ENCODE measurements at regions not wholly inside any gene's neighbourhood (a gene's known extent, or its start where the extent isn't known, plus 50 kb on each side); places are given as distances from the start of the nearest gene placed in this dataset.
"Not testable (repeated sequence)": the region's sequence is repeated elsewhere in the genome, so short reads cannot be mapped to it uniquely, and the experiment has no call there.

DNA sequence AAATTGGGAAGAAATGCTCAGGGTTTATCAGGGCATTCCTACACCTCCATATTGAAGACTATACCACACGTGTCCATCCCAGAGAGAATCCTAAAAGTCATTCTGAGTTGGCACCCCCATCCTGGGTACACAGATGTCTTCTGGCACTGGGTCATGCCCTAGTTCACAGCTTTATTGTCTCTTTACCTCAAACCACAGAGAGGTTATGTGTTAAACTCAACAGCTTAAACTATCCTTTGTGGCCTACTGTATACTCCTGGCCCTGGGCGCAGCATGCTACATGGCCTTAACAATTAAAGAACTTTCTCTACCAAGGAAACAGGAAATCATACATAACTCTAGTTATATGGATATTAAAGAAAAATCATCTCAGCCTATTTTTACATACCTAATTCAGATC is 115.6 kb upstream of the SEM1 start:
- TF ChIP-seq, protein P1, sequence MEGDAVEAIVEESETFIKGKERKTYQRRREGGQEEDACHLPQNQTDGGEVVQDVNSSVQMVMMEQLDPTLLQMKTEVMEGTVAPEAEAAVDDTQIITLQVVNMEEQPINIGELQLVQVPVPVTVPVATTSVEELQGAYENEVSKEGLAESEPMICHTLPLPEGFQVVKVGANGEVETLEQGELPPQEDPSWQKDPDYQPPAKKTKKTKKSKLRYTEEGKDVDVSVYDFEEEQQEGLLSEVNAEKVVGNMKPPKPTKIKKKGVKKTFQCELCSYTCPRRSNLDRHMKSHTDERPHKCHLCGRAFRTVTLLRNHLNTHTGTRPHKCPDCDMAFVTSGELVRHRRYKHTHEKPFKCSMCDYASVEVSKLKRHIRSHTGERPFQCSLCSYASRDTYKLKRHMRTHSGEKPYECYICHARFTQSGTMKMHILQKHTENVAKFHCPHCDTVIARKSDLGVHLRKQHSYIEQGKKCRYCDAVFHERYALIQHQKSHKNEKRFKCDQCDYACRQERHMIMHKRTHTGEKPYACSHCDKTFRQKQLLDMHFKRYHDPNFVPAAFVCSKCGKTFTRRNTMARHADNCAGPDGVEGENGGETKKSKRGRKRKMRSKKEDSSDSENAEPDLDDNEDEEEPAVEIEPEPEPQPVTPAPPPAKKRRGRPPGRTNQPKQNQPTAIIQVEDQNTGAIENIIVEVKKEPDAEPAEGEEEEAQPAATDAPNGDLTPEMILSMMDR (IDR thresholded peaks at IDR 0.05) = no peak
- Histone ChIP-seq H3K4me1 (no peaks in the 10 kb centered on the region), H3K4me3 (no peak overlapping the region), H3K36me3 (no peaks in the 10 kb centered on the region), H3K9me3 (no peaks in the 10 kb centered on the region), H3K27ac (no peak overlapping the region), H3K27me3 (no peaks in the 10 kb centered on the region)
- DNase-seq = no peak
- intact Hi-C loops (cut with DNase I; ENCODE audit: low total_unique reads) = no loop called here

DNA sequence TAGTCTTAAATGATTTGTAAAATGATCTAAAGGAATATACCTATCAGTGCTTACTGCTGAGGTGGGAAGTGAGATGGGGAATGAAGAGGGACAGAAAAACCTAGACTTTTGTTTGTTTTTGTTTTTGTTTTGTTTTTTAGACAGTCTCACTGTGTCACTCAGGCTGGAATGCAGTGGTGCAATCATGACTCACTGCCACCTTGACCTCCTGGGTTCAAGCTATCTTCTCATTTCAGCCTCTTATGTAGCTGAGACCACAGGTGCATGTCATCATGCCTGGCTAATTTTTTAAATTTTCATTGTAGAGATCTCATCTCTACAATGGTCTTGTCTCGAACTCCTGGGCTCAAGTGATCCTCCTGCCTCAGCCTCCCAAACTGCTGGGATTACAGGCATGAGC is 116.4 kb upstream of the SEM1 start:
- DNase-seq = no peak
- no peaks in the 10 kb centered on the region for H3K9me3 ChIP-seq
- intact Hi-C loops (cut with DNase I; ENCODE audit: low total_unique reads) = no loop called here
- H3K4me1 ChIP-seq = no peaks in the 10 kb centered on the region
- no peak overlapping the region for H3K4me3 ChIP-seq
- no peaks in the 10 kb centered on the region for H3K36me3 ChIP-seq
- no peak overlapping the region for H3K27ac ChIP-seq
- H3K27me3 ChIP-seq = no peaks in the 10 kb centered on the region
- no peak for TF ChIP-seq POLR2A (IDR thresholded peaks at IDR 0.05)
- TF ChIP-seq, protein P1 (IDR thresholded peaks at IDR 0.05) = no peak

DNA sequence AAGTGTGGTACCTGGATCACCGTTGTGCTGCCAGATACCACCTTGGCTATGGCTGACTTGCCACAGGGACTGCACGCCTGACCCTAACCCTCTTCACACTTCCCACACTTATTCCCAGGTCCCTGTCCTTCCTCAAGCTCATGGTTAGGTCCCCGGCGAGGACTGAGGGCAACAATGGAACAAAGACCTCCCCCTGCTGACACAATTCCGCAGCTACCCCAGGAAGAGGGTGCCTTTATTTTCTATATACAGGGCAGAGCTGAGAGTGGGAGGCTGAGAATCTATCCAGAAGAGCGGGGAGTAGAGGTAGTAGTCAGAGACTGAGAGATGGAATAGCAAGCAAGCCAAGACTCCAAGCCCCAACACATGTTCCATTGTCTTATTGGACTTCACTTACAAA is 118.1 kb upstream of the SEM1 start:
- Histone ChIP-seq H3K4me3 (no peak overlapping the region), H3K9me3 (no peaks in the 10 kb centered on the region), H3K36me3 (no peaks in the 10 kb centered on the region), H3K27ac (no peak overlapping the region), H3K27me3 (no peaks in the 10 kb centered on the region), H3K4me1 (no peaks in the 10 kb centered on the region)
- TF ChIP-seq, protein P1 (IDR thresholded peaks at IDR 0.05) = no peak
- no peak for TF ChIP-seq POLR2A (IDR thresholded peaks at IDR 0.05)
- intact Hi-C loops (cut with DNase I; ENCODE audit: low total_unique reads) = no loop called here
- DNase-seq = no peak

DNA sequence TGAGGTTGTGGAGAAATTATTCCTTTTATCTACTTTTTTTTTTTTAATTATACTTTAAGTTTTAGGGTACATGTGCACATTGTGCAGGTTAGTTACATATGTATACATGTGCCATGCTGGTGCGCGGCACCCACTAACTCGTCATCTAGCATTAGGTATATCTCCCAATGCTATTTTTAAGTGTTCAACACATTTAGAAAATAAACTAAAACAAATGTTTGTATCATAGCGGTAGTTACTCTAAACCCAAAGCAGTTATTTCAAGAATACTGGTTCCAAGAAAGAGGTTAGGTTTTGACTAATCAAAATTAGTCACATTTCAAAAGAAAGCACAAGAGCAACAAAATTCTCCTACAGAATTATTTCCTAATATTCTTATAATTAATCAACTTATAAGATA is 119.5 kb upstream of the SEM1 start:
- H3K27me3 ChIP-seq; H3K27ac ChIP-seq; intact Hi-C loops (cut with DNase I; ENCODE audit: low total_unique reads); DNase-seq; H3K4me1 ChIP-seq; H3K36me3 ChIP-seq; H3K9me3 ChIP-seq; H3K4me3 ChIP-seq: not testable (repeated sequence)

DNA sequence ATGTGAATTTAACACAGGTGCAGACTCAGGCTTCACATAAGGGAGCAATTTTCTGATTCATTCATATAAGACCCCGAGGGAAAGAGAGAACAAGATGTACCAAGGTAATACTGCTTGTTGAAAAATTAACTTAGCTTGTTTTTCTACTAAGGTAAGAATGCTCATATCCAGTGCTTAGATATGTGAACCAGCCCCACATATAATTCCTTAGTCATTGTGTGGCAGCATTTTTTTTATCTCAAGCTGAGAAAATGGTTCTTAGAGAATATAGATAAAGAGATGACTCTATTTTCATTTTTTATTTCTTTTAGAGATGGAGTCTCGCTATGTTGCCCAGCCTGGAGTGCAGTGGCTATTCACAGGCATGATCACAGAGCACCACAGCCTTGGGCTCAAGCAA is 121.8 kb upstream of the SEM1 start:
- no peak overlapping the region for H3K4me3 ChIP-seq

More for the DNA sequence above, 121.8 kb upstream of the SEM1 start:
- no peak for DNase-seq
- H3K27ac ChIP-seq = no peak overlapping the region
- no peaks in the 10 kb centered on the region for H3K9me3 ChIP-seq
- TF ChIP-seq, protein P1 (IDR thresholded peaks at IDR 0.05) = no peak
- TF ChIP-seq POLR2A (IDR thresholded peaks at IDR 0.05) = no peak
- no peaks in the 10 kb centered on the region for H3K36me3 ChIP-seq
- no peaks in the 10 kb centered on the region for H3K27me3 ChIP-seq
- intact Hi-C loops (cut with DNase I; ENCODE audit: low total_unique reads) = no loop called here
- no peaks in the 10 kb centered on the region for H3K4me1 ChIP-seq
